ENCODE measurements at regions not wholly inside any gene's neighbourhood (a gene's known extent, or its start where the extent isn't known, plus 50 kb on each side); places are given as distances from the start of the nearest gene placed in this dataset.

- Mint-ChIP-seq H3K4me1 (ENCODE audit: unreplicated experiment) (peaks cover 6% of the 10 kb centered on the region), H3K27me3 (peaks cover 16% of the 10 kb centered on the region), H3K36me3 (no peaks in the 10 kb centered on the region), H3K9me3 (no peaks in the 10 kb centered on the region), H3K27ac (no peak overlapping the region), H3K4me3 (no peak overlapping the region)
- DNase-seq (ENCODE audit: extremely low spot score, unreplicated experiment): no peak
- peak; percentile 69 for TF ChIP-seq CTCF (conservative IDR thresholded peaks at IDR 0.05)
Measured at GRCh38 chrX:110853610-110854009, 58.0 kb upstream of the CHRDL1 start.

GRCh38 chrX:110852180-110852579, 56.6 kb upstream of the CHRDL1 start:
- H3K27me3 Mint-ChIP-seq: peaks cover 16% of the 10 kb centered on the region
- no peak for DNase-seq (ENCODE audit: extremely low spot score, unreplicated experiment)
- no peaks in the 10 kb centered on the region for H3K9me3 Mint-ChIP-seq
- TF ChIP-seq CTCF (conservative IDR thresholded peaks at IDR 0.05): peak; percentile 78
- H3K27ac Mint-ChIP-seq: no peak overlapping the region
- H3K36me3 Mint-ChIP-seq: no peaks in the 10 kb centered on the region
- peaks cover 6% of the 10 kb centered on the region for H3K4me1 Mint-ChIP-seq (ENCODE audit: unreplicated experiment)
- H3K4me3 Mint-ChIP-seq: no peak overlapping the region

- peaks cover 6% of the 10 kb centered on the region for H3K4me1 Mint-ChIP-seq (ENCODE audit: unreplicated experiment)
- H3K27ac Mint-ChIP-seq: no peak overlapping the region
- no peaks in the 10 kb centered on the region for H3K36me3 Mint-ChIP-seq
- no peak overlapping the region for H3K4me3 Mint-ChIP-seq
- no peak for TF ChIP-seq CTCF (conservative IDR thresholded peaks at IDR 0.05)
- no peak for DNase-seq (ENCODE audit: extremely low spot score, unreplicated experiment)
- no peaks in the 10 kb centered on the region for H3K9me3 Mint-ChIP-seq
- H3K27me3 Mint-ChIP-seq: peaks cover 16% of the 10 kb centered on the region
Measured at GRCh38 chrX:110851780-110852179, 56.2 kb upstream of the CHRDL1 start.

- H3K4me3 Mint-ChIP-seq: no peak overlapping the region
- no peak for DNase-seq (ENCODE audit: extremely low spot score, unreplicated experiment)
- peak; percentile 84 for TF ChIP-seq CTCF (conservative IDR thresholded peaks at IDR 0.05)
- no peaks in the 10 kb centered on the region for H3K4me1 Mint-ChIP-seq (ENCODE audit: unreplicated experiment)
- H3K27ac Mint-ChIP-seq: no peak overlapping the region
- no peaks in the 10 kb centered on the region for H3K36me3 Mint-ChIP-seq
- H3K27me3 Mint-ChIP-seq: peaks cover 9% of the 10 kb centered on the region
- H3K9me3 Mint-ChIP-seq: no peaks in the 10 kb centered on the region
Measured at GRCh38 chrX:110847334-110847733, 51.7 kb upstream of the CHRDL1 start.

GRCh38 chrX:110846071-110846470, 50.5 kb upstream of the CHRDL1 start:
- Mint-ChIP-seq H3K4me3 (no peak overlapping the region), H3K27ac (no peak overlapping the region), H3K27me3 (peaks cover 9% of the 10 kb centered on the region), H3K4me1 (ENCODE audit: unreplicated experiment) (no peaks in the 10 kb centered on the region), H3K36me3 (no peaks in the 10 kb centered on the region), H3K9me3 (no peaks in the 10 kb centered on the region)
- TF ChIP-seq CTCF (conservative IDR thresholded peaks at IDR 0.05): no peak
- no peak for DNase-seq (ENCODE audit: extremely low spot score, unreplicated experiment)
